HepG2 (cell line): ENCODE measurements at regions not wholly inside any gene's neighbourhood (a gene's known extent, or its start where the extent isn't known, plus 50 kb on each side); places are given as distances from the start of the nearest gene placed in this dataset.

ENCODE experiments used
- ATAC-seq: fragments of 200-7000 bp; cut with Tn5 transposase; 3 replicates; pipeline ENCODE4 v1.9.1; 2020; ENCODE audit warnings: mild to moderate bottlenecking, moderate library complexity
- BruUV-seq: library from RNA; stranded (reverse); fragments of 400-500 nt; replicated peaks from 2 replicates; lab custom pipeline; 2021; lab: Mats Ljungman, UMichigan
- CTCF ChIA-PET: fragments of 300-600 bp; formaldehyde crosslinking; extraction: SDS; loops from one replicate; lab custom pipeline; 2021; ENCODE audit warnings: low total read pairs, inconsistent platforms, low intra/inter-chr PET ratio; lab: Yijun Ruan, JAX
- POLR2A ChIA-PET: fragments of 350-600 bp; sonication (Branson Sonifier 250); formaldehyde crosslinking; loops from one replicate; lab custom pipeline; 2020; ENCODE audit warnings: antibody characterized with exemption, inconsistent platforms; lab: Yijun Ruan, JAX
- DNase-seq: peaks from one replicate; pipeline ENCODE4 v3.0.0-alpha.2; 2015; ENCODE audit warnings: low spot score
- FAIRE-seq: peaks from 3 replicates; lab custom pipeline; 2011; peaks lifted over from hg19 to GRCh38; lab: Jason Lieb, UNC
- H2AFZ ChIP-seq: one replicate; pipeline ENCODE4 v1.6.1; 2011; ENCODE audit warnings: low read length, inconsistent platforms
- H3K27ac ChIP-seq: fragments of 300-600 bp; 3 replicates; pipeline ENCODE4 v1.8.0; 2011; ENCODE audit warnings: mixed run types, mild to moderate bottlenecking, mixed read lengths, low read length, inconsistent platforms; ENCODE audit not compliant: insufficient read depth; ENCODE audit errors: extremely low read length
- H3K27me3 ChIP-seq, 2 experiments: fragments of 200-600 bp in 1 of 2; 2 replicates in 1 of 2; 3 replicates in 1 of 2; pipeline versions ENCODE4 v1.6.0 to v1.8.0; 2011; ENCODE audit warnings: low read length in 2 of 2, mild to moderate bottlenecking in 2 of 2, moderate library complexity in 2 of 2, inconsistent platforms in 1 of 2; ENCODE audit not compliant: insufficient read depth in 2 of 2, control insufficient read depth in 1 of 2
- H3K36me3 ChIP-seq, 2 experiments: fragments of 200-600 bp in 1 of 2; replicated peaks in 1 of 2; 2 replicates in 1 of 2; 3 replicates in 1 of 2; pipeline versions ENCODE4 v1.5.1 to v1.8.0; 2011; ENCODE audit warnings: low read length in 2 of 2, inconsistent platforms in 1 of 2; ENCODE audit not compliant: insufficient read depth in 2 of 2, control insufficient read depth in 1 of 2
- H3K4me1 ChIP-seq: 2 replicates; pipeline ENCODE4 v1.5.1; 2012; ENCODE audit warnings: low read length, inconsistent platforms; ENCODE audit not compliant: insufficient read depth
- H3K4me2 ChIP-seq: 2 replicates; pipeline ENCODE4 v1.6.0; 2011; ENCODE audit warnings: low read depth, low read length, inconsistent platforms
- H3K4me3 ChIP-seq, 3 experiments: fragments of 200-600 bp in 1 of 3; sonication (generic), shearing (Covaris generic) in 1 of 3; replicated peaks in 1 of 3; 2 replicates each; pipeline ENCODE4 v1.5.1; 2011 to 2016; ENCODE audit warnings: low read length in 3 of 3, inconsistent platforms in 2 of 3, low read depth in 2 of 3, mild to moderate bottlenecking in 2 of 3, control low read depth in 1 of 3, mixed read lengths in 1 of 3; ENCODE audit not compliant: insufficient read depth in 1 of 3
- H3K79me2 ChIP-seq: one replicate; pipeline ENCODE4 v1.6.1; 2011; ENCODE audit warnings: low read length, inconsistent platforms; ENCODE audit not compliant: insufficient read depth
- H3K9ac ChIP-seq: 2 replicates; pipeline ENCODE4 v1.6.0; 2011; ENCODE audit warnings: mild to moderate bottlenecking, low read depth, low read length, inconsistent platforms; ENCODE audit not compliant: insufficient read depth
- H3K9me3 ChIP-seq: 2 replicates; pipeline ENCODE4 v1.5.1; 2012; ENCODE audit warnings: mild to moderate bottlenecking, low read length
- H4K20me1 ChIP-seq: 2 replicates; pipeline ENCODE4 v1.6.0; 2011; ENCODE audit warnings: inconsistent platforms, mild to moderate bottlenecking, low read length, moderate library complexity; ENCODE audit not compliant: insufficient read depth
- ATF4 ChIP-seq, 2 experiments: fragments of 450-650 bp in 1 of 2; sonication (generic) in 1 of 2; formaldehyde crosslinking; IDR thresholded peaks; 2 replicates each; pipeline versions ENCODE4 v1.5.0 to v1.8.0; 2020 to 2022; ENCODE audit warnings: mild to moderate bottlenecking in 1 of 2, missing genetic modification reagents in 1 of 2
- CEBPB ChIP-seq: IDR thresholded peaks from 2 replicates; pipeline ENCODE4 v1.6.1; 2011; ENCODE audit warnings: low read depth, low read length, improper control_type of control experiment, borderline replicate concordance
- CEBPG ChIP-seq: IDR thresholded peaks from 2 replicates; pipeline ENCODE4 v1.6.1; 2016
- FOSL2 ChIP-seq: sonication (generic); formaldehyde crosslinking; IDR thresholded peaks from 2 replicates; pipeline ENCODE4 v1.4.0; 2020; ENCODE audit warnings: missing genetic modification reagents
- FOXA3 ChIP-seq: IDR thresholded peaks from 2 replicates; pipeline ENCODE4 v1.6.1; 2016; ENCODE audit warnings: missing genetic modification reagents, missing compliant biosample characterization
- HMG20A ChIP-seq: IDR thresholded peaks from 2 replicates; pipeline ENCODE4 v1.6.1; 2016; ENCODE audit warnings: borderline replicate concordance
- MIER3 ChIP-seq: IDR thresholded peaks from 2 replicates; pipeline ENCODE4 v1.6.1; 2016; ENCODE audit warnings: missing compliant biosample characterization, borderline replicate concordance
- MTF1 ChIP-seq: sonication (generic); formaldehyde crosslinking; IDR thresholded peaks from 2 replicates; pipeline ENCODE4 v1.5.0; 2020; ENCODE audit warnings: missing genetic modification reagents
- NFE2L2 ChIP-seq: fragments of 150-350 bp; IDR thresholded peaks from 2 replicates; pipeline ENCODE4 v1.6.1; 2014; ENCODE audit warnings: low read length
- SMAD9 ChIP-seq: sonication (generic); formaldehyde crosslinking; IDR thresholded peaks from 2 replicates; pipeline ENCODE4 v1.5.1; 2020; ENCODE audit warnings: mild to moderate bottlenecking, missing genetic modification reagents
- SOX5 ChIP-seq: IDR thresholded peaks from 2 replicates; pipeline ENCODE4 v1.6.1; 2016; ENCODE audit warnings: borderline replicate concordance
- STAT6 ChIP-seq: sonication (generic); formaldehyde crosslinking; IDR thresholded peaks from 2 replicates; pipeline ENCODE4 v1.4.0; 2020; ENCODE audit warnings: missing genetic modification reagents, mild to moderate bottlenecking, borderline replicate concordance
- TFE3 ChIP-seq: IDR thresholded peaks from 2 replicates; pipeline ENCODE4 v1.6.1; 2016
- ZNF205 ChIP-seq: IDR thresholded peaks from 2 replicates; pipeline ENCODE4 v1.6.1; 2018; ENCODE audit warnings: missing biosample characterization, missing genetic modification reagents
- ZNF891 ChIP-seq: sonication (generic); formaldehyde crosslinking; IDR thresholded peaks from 2 replicates; pipeline ENCODE4 v1.5.0; 2020; ENCODE audit warnings: mild to moderate bottlenecking, missing genetic modification reagents
- ZSCAN21 ChIP-seq: sonication (generic); formaldehyde crosslinking; IDR thresholded peaks from 2 replicates; pipeline ENCODE4 v1.8.0; 2022; ENCODE audit warnings: mild to moderate bottlenecking, missing genetic modification reagents, moderate library complexity, borderline replicate concordance
- WGBS: methylation state at CpG from one replicate; pipeline ENCODE4 v1.1.6; 2017; ENCODE audit warnings: low lambda C conversion rate; 5-methylcytosine and 5-hydroxymethylcytosine counted together
- in situ Hi-C: cut with HindIII; loops from 2 replicates; pipeline ENCODE4 v1.10.0; 2017; ENCODE audit warnings: low pct_unique_long_range_greater_than_20kb; ENCODE audit not compliant: extremely low pct_ligation_motif_present
- intact Hi-C: fragments of 100-400 bp; cut with micrococcal nuclease; formaldehyde crosslinking; loops from one replicate; pipeline ENCODE4 v1.10.0; 2022; ENCODE audit not compliant: unreplicated experiment
- TF ChIP-seq, protein P1 (sequence below): sonication (generic); formaldehyde crosslinking; IDR thresholded peaks from 2 replicates; pipeline ENCODE4 v1.8.1; 2023; ENCODE audit warnings: mild to moderate bottlenecking, missing genetic modification reagents

DNA sequence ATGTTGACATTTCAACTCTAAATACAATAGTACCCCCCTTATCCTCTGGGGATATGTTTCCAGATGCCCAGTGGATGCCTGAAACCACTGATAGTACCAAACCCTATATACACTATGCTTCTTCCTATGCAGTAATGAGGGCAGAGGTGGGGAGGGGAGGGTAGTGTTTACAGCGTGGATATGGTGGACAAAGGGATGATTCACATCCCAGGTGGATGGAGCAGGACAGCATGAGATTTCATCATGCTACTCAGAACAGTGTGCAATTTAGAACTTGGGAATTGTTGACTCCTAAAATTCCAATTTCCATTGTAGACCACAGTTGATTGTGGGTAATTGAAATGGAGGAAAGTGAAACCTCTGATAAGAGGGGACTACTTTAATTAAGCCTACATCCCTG lies 75.4 kb downstream of the TSN start:
- BruUV-seq = no TSS peak

DNA sequence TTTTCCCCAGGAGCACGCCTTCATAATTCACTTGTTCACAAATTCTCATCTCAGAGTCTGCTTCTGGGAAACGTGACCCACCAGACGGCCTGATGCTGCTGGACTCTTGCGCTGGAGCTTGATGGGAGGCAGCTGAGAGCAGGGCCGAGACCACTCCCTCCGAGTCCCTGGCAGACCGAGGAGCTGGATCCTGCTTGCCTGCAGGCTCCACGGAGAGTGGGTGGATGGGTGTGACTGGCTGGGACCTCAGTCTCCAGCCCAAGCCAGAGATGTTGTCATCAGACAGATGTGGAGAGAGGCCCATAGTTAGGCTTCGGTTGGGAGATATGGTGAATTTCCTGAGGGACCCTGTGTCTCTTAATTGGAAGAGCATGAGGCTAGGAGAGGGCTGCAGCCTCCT lies 76.4 kb downstream of the TSN start:
- in situ Hi-C loops = no loop called here
- H3K4me1 ChIP-seq = no peaks in the 10 kb centered on the region
- ChIA-PET POLR2A (no interaction called here), CTCF (no interaction called here)
- no TSS peak for BruUV-seq
- no peak for FAIRE-seq
- WGBS = 49% methylated on average over 7 of the region's 9 CpGs
- no peak overlapping the region for H3K27ac ChIP-seq
- H3K4me3 ChIP-seq = no peak overlapping the region
- intact Hi-C loops = no loop called here
- no peak overlapping the region for H3K4me2 ChIP-seq
- H3K9ac ChIP-seq = no peak overlapping the region
- no peak for DNase-seq
- H3K27me3 ChIP-seq = peaks cover 3 to 47% of the 10 kb centered on the region in 2 experiments; a peak in 3 of 5 replicates
- H4K20me1 ChIP-seq = no peaks in the 10 kb centered on the region
- H3K9me3 ChIP-seq = no peaks in the 10 kb centered on the region
- no peaks in the 10 kb centered on the region for H3K79me2 ChIP-seq
- H2AFZ ChIP-seq = no peak overlapping the region
- ATAC-seq = no peak
- H3K36me3 ChIP-seq = no peaks in the 10 kb centered on the region
- TF ChIP-seq MTF1 (CRISPR knock-in tag) = no peak
- no peak for TF ChIP-seq STAT6 (CRISPR knock-in tag)
- TF ChIP-seq TFE3 = no peak
- TF ChIP-seq MIER3 = no peak
- no peak for TF ChIP-seq ZNF891 (CRISPR knock-in tag)
- no peak for TF ChIP-seq ZNF205
- TF ChIP-seq SMAD9 = no peak

More for the DNA sequence above, 75.4 kb downstream of the TSN start:
- H3K27ac ChIP-seq = no peak overlapping the region
- intact Hi-C loops (no loop called here), in situ Hi-C loops (no loop called here)
- ChIA-PET POLR2A (no interaction called here), CTCF (no interaction called here)
- no peak overlapping the region for H2AFZ ChIP-seq
- no peaks in the 10 kb centered on the region for H4K20me1 ChIP-seq
- peaks cover 3 to 40% of the 10 kb centered on the region in 2 experiments; a peak in 2 of 5 replicates for H3K27me3 ChIP-seq
- H3K9me3 ChIP-seq = no peaks in the 10 kb centered on the region
- ATAC-seq (peak; percentile 49; the same call in 2 of the 3 replicates), FAIRE-seq (no peak), DNase-seq (peak; percentile 18)
- H3K79me2 ChIP-seq = no peaks in the 10 kb centered on the region
- WGBS = 0% methylated on average over 1 of the region's 1 CpG
- H3K4me3 ChIP-seq = no peak overlapping the region
- no peak overlapping the region for H3K4me2 ChIP-seq
- no peak overlapping the region for H3K9ac ChIP-seq
- H3K4me1 ChIP-seq = no peaks in the 10 kb centered on the region
- H3K36me3 ChIP-seq = no peaks in the 10 kb centered on the region
- TF ChIP-seq CEBPB (peak; percentile 33; the same call in 1 of the 2 replicates), ZSCAN21 (CRISPR knock-in tag) (no peak), NFE2L2 (no peak), ATF4 (CRISPR knock-in tag; IDR thresholded peaks at IDR 0.05) (peak in 1 of 2 experiments; percentile 91; a peak in 2 of 4 replicates), FOSL2 (CRISPR knock-in tag) (peak; percentile 76), FOXA3 (CRISPR knock-in tag) (peak; percentile 24; the same call in 1 of the 2 replicates), HMG20A (peak; percentile 23; the same call in 1 of the 2 replicates), SOX5 (CRISPR knock-in tag) (0 out of 2 replicates have a peak, but pooled peaks have one; percentile 16), CEBPG (CRISPR knock-in tag) (0 out of 2 replicates have a peak, but pooled peaks have one; percentile 28)
- TF ChIP-seq, protein P1, sequence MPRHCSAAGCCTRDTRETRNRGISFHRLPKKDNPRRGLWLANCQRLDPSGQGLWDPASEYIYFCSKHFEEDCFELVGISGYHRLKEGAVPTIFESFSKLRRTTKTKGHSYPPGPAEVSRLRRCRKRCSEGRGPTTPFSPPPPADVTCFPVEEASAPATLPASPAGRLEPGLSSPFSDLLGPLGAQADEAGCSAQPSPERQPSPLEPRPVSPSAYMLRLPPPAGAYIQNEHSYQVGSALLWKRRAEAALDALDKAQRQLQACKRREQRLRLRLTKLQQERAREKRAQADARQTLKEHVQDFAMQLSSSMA = no peak
